ENCODE measurements at regions not wholly inside any gene's neighbourhood (a gene's known extent, or its start where the extent isn't known, plus 50 kb on each side); places are given as distances from the start of the nearest gene placed in this dataset.
A peak's percentile ranks its signal among the peaks of the same experiment; 100 is the strongest.

GRCh38 chr3:55333923-55334322 is 153.2 kb downstream of the WNT5A start:
- Histone ChIP-seq H3K4me3 (ENCODE audit: low read depth, low read length) (no peak overlapping the region), H3K9me3 (ENCODE audit: control insufficient read depth, insufficient read depth, low read length) (no peaks in the 10 kb centered on the region), H3K27me3 (ENCODE audit: control insufficient read depth, insufficient read depth, low read length) (no peaks in the 10 kb centered on the region), H3K27ac (ENCODE audit: low read depth, low read length) (peak overlapping the region; percentile 65)
- ChIA-PET POLR2A (interaction anchor here (1.0 kb wide), 1 partner anchor 164 kb away, joined by 4 read pairs; no protein-coding TSS in a partner anchor), CTCF (interaction anchor here (0.8 kb wide), 1 partner anchor 16 kb away, joined by 3 read pairs; no protein-coding TSS in a partner anchor)
- peak; percentile 58 for DNase-seq (ENCODE audit: low read depth, low spot score)
- TF ChIP-seq, protein P1, sequence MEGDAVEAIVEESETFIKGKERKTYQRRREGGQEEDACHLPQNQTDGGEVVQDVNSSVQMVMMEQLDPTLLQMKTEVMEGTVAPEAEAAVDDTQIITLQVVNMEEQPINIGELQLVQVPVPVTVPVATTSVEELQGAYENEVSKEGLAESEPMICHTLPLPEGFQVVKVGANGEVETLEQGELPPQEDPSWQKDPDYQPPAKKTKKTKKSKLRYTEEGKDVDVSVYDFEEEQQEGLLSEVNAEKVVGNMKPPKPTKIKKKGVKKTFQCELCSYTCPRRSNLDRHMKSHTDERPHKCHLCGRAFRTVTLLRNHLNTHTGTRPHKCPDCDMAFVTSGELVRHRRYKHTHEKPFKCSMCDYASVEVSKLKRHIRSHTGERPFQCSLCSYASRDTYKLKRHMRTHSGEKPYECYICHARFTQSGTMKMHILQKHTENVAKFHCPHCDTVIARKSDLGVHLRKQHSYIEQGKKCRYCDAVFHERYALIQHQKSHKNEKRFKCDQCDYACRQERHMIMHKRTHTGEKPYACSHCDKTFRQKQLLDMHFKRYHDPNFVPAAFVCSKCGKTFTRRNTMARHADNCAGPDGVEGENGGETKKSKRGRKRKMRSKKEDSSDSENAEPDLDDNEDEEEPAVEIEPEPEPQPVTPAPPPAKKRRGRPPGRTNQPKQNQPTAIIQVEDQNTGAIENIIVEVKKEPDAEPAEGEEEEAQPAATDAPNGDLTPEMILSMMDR (IDR thresholded peaks at IDR 0.05; ENCODE audit: low read depth, low read length) = no peak

- no peak for DNase-seq (ENCODE audit: low read depth, low spot score)
- Histone ChIP-seq H3K4me3 (ENCODE audit: low read depth, low read length) (no peak overlapping the region), H3K9me3 (ENCODE audit: control insufficient read depth, insufficient read depth, low read length) (no peaks in the 10 kb centered on the region), H3K27me3 (ENCODE audit: control insufficient read depth, insufficient read depth, low read length) (no peaks in the 10 kb centered on the region), H3K27ac (ENCODE audit: low read depth, low read length) (no peak overlapping the region)
- CTCF ChIA-PET = no interaction called here
- POLR2A ChIA-PET = no interaction called here
- TF ChIP-seq, protein P1 (IDR thresholded peaks at IDR 0.05; ENCODE audit: low read depth, low read length) = no peak
Observed at GRCh38 chr3:55333046-55333445, 154.1 kb downstream of the WNT5A start.

GRCh38 chr3:55332176-55332575 is 154.9 kb downstream of the WNT5A start:
- H3K27ac ChIP-seq (ENCODE audit: low read depth, low read length) = no peak overlapping the region
- DNase-seq (ENCODE audit: low read depth, low spot score) = no peak
- no peaks in the 10 kb centered on the region for H3K9me3 ChIP-seq (ENCODE audit: control insufficient read depth, insufficient read depth, low read length)
- H3K27me3 ChIP-seq (ENCODE audit: control insufficient read depth, insufficient read depth, low read length) = no peaks in the 10 kb centered on the region
- H3K4me3 ChIP-seq (ENCODE audit: low read depth, low read length) = no peak overlapping the region
- POLR2A ChIA-PET = interaction anchor here (0.6 kb wide), 1 partner anchor 64 kb away, joined by 7 read pairs; no protein-coding TSS in a partner anchor
- CTCF ChIA-PET = no interaction called here
- TF ChIP-seq, protein P1 (IDR thresholded peaks at IDR 0.05; ENCODE audit: low read depth, low read length) = no peak

DNA sequence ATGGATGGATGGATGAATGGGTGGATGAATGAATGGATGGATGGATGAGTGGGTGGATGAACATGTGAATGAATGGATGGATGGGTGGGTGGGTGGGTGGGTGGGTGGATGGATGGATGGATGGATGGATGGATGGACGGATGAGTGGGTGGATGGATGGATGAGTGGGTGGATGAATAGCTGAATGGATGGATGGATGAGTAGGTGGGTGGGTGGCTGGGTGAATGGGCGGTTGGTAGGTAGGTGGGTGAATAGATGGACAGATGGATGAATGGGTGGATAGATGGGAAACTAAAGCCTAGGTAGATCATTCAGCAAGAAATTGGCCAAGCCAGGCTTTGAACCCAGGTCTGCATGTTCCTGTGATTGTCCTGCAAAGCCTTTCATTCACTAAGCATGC is 155.6 kb downstream of the WNT5A start:
- Histone ChIP-seq H3K27me3 (ENCODE audit: control insufficient read depth, insufficient read depth, low read length) (no peaks in the 10 kb centered on the region), H3K4me3 (ENCODE audit: low read depth, low read length) (no peak overlapping the region), H3K9me3 (ENCODE audit: control insufficient read depth, insufficient read depth, low read length) (no peaks in the 10 kb centered on the region), H3K27ac (ENCODE audit: low read depth, low read length) (no peak overlapping the region)
- no peak for DNase-seq (ENCODE audit: low read depth, low spot score)
- CTCF ChIA-PET = no interaction called here
- TF ChIP-seq, protein P1 (IDR thresholded peaks at IDR 0.05; ENCODE audit: low read depth, low read length) = no peak
- POLR2A ChIA-PET = interaction anchor here (1.2 kb wide), 1 partner anchor 151 kb away, joined by 5 read pairs; no protein-coding TSS in a partner anchor

- DNase-seq (ENCODE audit: low read depth, low spot score) = peak; percentile 26
- ChIA-PET POLR2A (interaction anchor here (0.6 to 1.2 kb wide), 7 partner anchors 34 to 170 kb away, joined by 3 to 9 read pairs (median 5); no protein-coding TSS in a partner anchor), CTCF (interaction anchor here (0.9 kb wide), 1 partner anchor 461 kb away, joined by 3 read pairs; no protein-coding TSS in a partner anchor)
- Histone ChIP-seq H3K27ac (ENCODE audit: low read depth, low read length) (no peak overlapping the region), H3K9me3 (ENCODE audit: control insufficient read depth, insufficient read depth, low read length) (no peaks in the 10 kb centered on the region), H3K4me3 (ENCODE audit: low read depth, low read length) (no peak overlapping the region), H3K27me3 (ENCODE audit: control insufficient read depth, insufficient read depth, low read length) (no peaks in the 10 kb centered on the region)
- TF ChIP-seq, protein P1 (IDR thresholded peaks at IDR 0.05; ENCODE audit: low read depth, low read length) = no peak
Observed at GRCh38 chr3:55330756-55331155, 156.3 kb downstream of the WNT5A start.
